ENCODE measurements at regions not wholly inside any gene's neighbourhood (a gene's known extent, or its start where the extent isn't known, plus 50 kb on each side); places are given as distances from the start of the nearest gene placed in this dataset.

- DNase-seq (ENCODE audit: low read depth), result no peak
Observed at GRCh38 chr6:37556881-37557644, 57.4 kb upstream of the CCDC167 start.

GRCh38 chr6:37555040-37555781, 55.5 kb upstream of the CCDC167 start:
- no peak for DNase-seq (ENCODE audit: low read depth)

- no peak for DNase-seq (ENCODE audit: low read depth)
Observed at GRCh38 chr6:37554480-37554819, 54.8 kb upstream of the CCDC167 start.

GRCh38 chr6:37552267-37552666, 52.6 kb upstream of the CCDC167 start:
- DNase-seq (ENCODE audit: low read depth), result no peak

- no peak for DNase-seq (ENCODE audit: low read depth)
Observed at GRCh38 chr6:37551867-37552266, 52.2 kb upstream of the CCDC167 start.

- DNase-seq (ENCODE audit: low read depth), result no peak
Observed at GRCh38 chr6:37551446-37551845, 51.8 kb upstream of the CCDC167 start.

- no peak for DNase-seq (ENCODE audit: low read depth)
Observed at GRCh38 chr6:37551002-37551401, 51.3 kb upstream of the CCDC167 start.

GRCh38 chr6:37550191-37550831, 50.6 kb upstream of the CCDC167 start:
- DNase-seq (ENCODE audit: low read depth), result no peak

- no peak for DNase-seq (ENCODE audit: low read depth)
Observed at GRCh38 chr6:37549558-37549957, 49.9 kb upstream of the CCDC167 start.

Measured in stimulated activated CD8-positive, alpha-beta memory T cell treated with anti-CD3 and anti-CD28 coated beads, Interleukin-4, amount 100 ng/mL, for 24 hours (primary cell).